H9 (cell line): ENCODE measurements at regions not wholly inside any gene's neighbourhood (a gene's known extent, or its start where the extent isn't known, plus 50 kb on each side); places are given as distances from the start of the nearest gene placed in this dataset.

Experiments
- DNase-seq: peaks from one replicate; pipeline ENCODE4 v3.0.0-alpha.2; 2017
- H2AFZ ChIP-seq: one replicate; pipeline ENCODE4 v1.6.1; 2013; ENCODE audit warnings: mild to moderate bottlenecking, low read length, control low read depth, moderate library complexity
- H2AK5ac ChIP-seq: 2 replicates; pipeline ENCODE4 v1.6.1; 2013; ENCODE audit warnings: low read length, control low read depth, mixed read lengths; ENCODE audit not compliant: insufficient read length
- H2BK120ac ChIP-seq: one replicate; pipeline ENCODE4 v1.6.1; 2013; ENCODE audit warnings: low read depth, mild to moderate bottlenecking, low read length, control low read depth, inconsistent platforms; ENCODE audit not compliant: poor library complexity, severe bottlenecking
- H2BK12ac ChIP-seq: 2 replicates; pipeline ENCODE4 v1.6.1; 2013; ENCODE audit warnings: low read length, control low read depth, mixed read lengths, low read depth; ENCODE audit not compliant: insufficient read length
- H2BK15ac ChIP-seq: 2 replicates; pipeline ENCODE4 v1.6.1; 2013; ENCODE audit warnings: low read depth, low read length, control low read depth
- H2BK20ac ChIP-seq: one replicate; pipeline ENCODE4 v1.6.1; 2013; ENCODE audit warnings: low read depth, mild to moderate bottlenecking, low read length, control low read depth, inconsistent platforms; ENCODE audit not compliant: poor library complexity, severe bottlenecking
- H2BK5ac ChIP-seq: 2 replicates; pipeline ENCODE4 v1.6.1; 2013; ENCODE audit warnings: low read length, control low read depth, mixed read lengths; ENCODE audit not compliant: insufficient read length
- H3K14ac ChIP-seq: 2 replicates; pipeline ENCODE4 v1.6.1; 2013; ENCODE audit warnings: low read length, control low read depth; ENCODE audit not compliant: insufficient read depth
- H3K18ac ChIP-seq: 2 replicates; pipeline ENCODE4 v1.6.1; 2013; ENCODE audit warnings: low read depth, mild to moderate bottlenecking, mixed read lengths, low read length, control low read depth; ENCODE audit not compliant: insufficient read length
- H3K23ac ChIP-seq: 2 replicates; pipeline ENCODE4 v1.6.1; 2013; ENCODE audit warnings: low read length, control low read depth, mixed read lengths, low read depth; ENCODE audit not compliant: insufficient read length
- H3K23me2 ChIP-seq: 2 replicates; pipeline ENCODE4 v1.6.1; 2013; ENCODE audit warnings: low read depth, mild to moderate bottlenecking, mixed read lengths, low read length, control low read depth; ENCODE audit not compliant: insufficient read length, poor library complexity, severe bottlenecking
- H3K27ac ChIP-seq: 2 replicates; pipeline ENCODE4 v1.5.1; 2013; ENCODE audit warnings: low read length, control low read depth, mixed read lengths, low read depth; ENCODE audit not compliant: insufficient read length
- H3K27me3 ChIP-seq: 2 replicates; pipeline ENCODE4 v1.6.1; 2013; ENCODE audit warnings: low read length, control low read depth, inconsistent platforms; ENCODE audit not compliant: insufficient read depth
- H3K4ac ChIP-seq: 2 replicates; pipeline ENCODE4 v1.6.1; 2013; ENCODE audit warnings: low read depth, mild to moderate bottlenecking, control low read depth, inconsistent platforms, low read length, moderate library complexity
- H3K4me1 ChIP-seq: 2 replicates; pipeline ENCODE4 v1.6.1; 2013; ENCODE audit warnings: low read length, control low read depth, inconsistent platforms; ENCODE audit not compliant: insufficient read depth
- H3K4me2 ChIP-seq: 2 replicates; pipeline ENCODE4 v1.6.1; 2013; ENCODE audit warnings: low read length, control low read depth, mixed read lengths; ENCODE audit not compliant: insufficient read length, insufficient read depth
- H3K56ac ChIP-seq: 2 replicates; pipeline ENCODE4 v1.6.1; 2013; ENCODE audit warnings: low read depth, mild to moderate bottlenecking, mixed read lengths, low read length, control low read depth; ENCODE audit not compliant: insufficient read length
- H3K79me1 ChIP-seq: 2 replicates; pipeline ENCODE4 v1.6.1; 2013; ENCODE audit warnings: low read depth, mild to moderate bottlenecking, moderate library complexity, low read length, control low read depth, inconsistent platforms; ENCODE audit not compliant: insufficient read depth, poor library complexity, severe bottlenecking
- H3K79me2 ChIP-seq: 2 replicates; pipeline ENCODE4 v1.6.1; 2013; ENCODE audit warnings: low read length, control low read depth, inconsistent platforms; ENCODE audit not compliant: insufficient read depth
- H3K9ac ChIP-seq: 2 replicates; pipeline ENCODE4 v1.6.1; 2013; ENCODE audit warnings: low read length, control low read depth, mixed read lengths; ENCODE audit not compliant: insufficient read length; ENCODE audit errors: extremely low read depth
- H3K9me3 ChIP-seq: one replicate; pipeline ENCODE4 v1.6.1; 2013; ENCODE audit warnings: low read depth, low read length, inconsistent platforms; ENCODE audit not compliant: control insufficient read depth
- H3T11ph ChIP-seq: one replicate; pipeline ENCODE4 v1.6.1; 2013; ENCODE audit warnings: mild to moderate bottlenecking, low read length, control low read depth, inconsistent platforms
- H4K20me1 ChIP-seq: one replicate; pipeline ENCODE4 v1.6.1; 2013; ENCODE audit not compliant: control insufficient read depth, insufficient read length, insufficient read depth
- H4K5ac ChIP-seq: 2 replicates; pipeline ENCODE4 v1.6.1; 2013; ENCODE audit warnings: low read depth, mild to moderate bottlenecking, mixed read lengths, low read length, control low read depth; ENCODE audit not compliant: insufficient read length
- H4K8ac ChIP-seq: replicated peaks from 2 replicates; pipeline ENCODE4 v1.6.1; 2013; ENCODE audit warnings: low read length, control low read depth, mixed read lengths, low read depth; ENCODE audit not compliant: insufficient read length
- H4K91ac ChIP-seq: 2 replicates; pipeline ENCODE4 v1.6.1; 2013; ENCODE audit warnings: low read depth, mild to moderate bottlenecking, moderate library complexity, mixed read lengths, low read length, control low read depth; ENCODE audit not compliant: insufficient read length
- H3K27ac Mint-ChIP-seq, 3 experiments: 2 replicates in 2 of 3; 3 replicates in 1 of 3; pipeline ENCODE4 v1.8.0; 2020 to 2021; ENCODE audit warnings: mixed read lengths in 3 of 3, mild to moderate bottlenecking in 1 of 3, moderate library complexity in 1 of 3
- H3K27me3 Mint-ChIP-seq: 2 replicates; pipeline ENCODE4 v1.8.0; 2021; ENCODE audit warnings: low read depth, mild to moderate bottlenecking, moderate library complexity, mixed read lengths
- H3K36me3 Mint-ChIP-seq, 3 experiments: 2 replicates in 2 of 3; 3 replicates in 1 of 3; pipeline ENCODE4 v1.8.0; 2020 to 2021; ENCODE audit warnings: low read depth in 3 of 3, mixed read lengths in 3 of 3; ENCODE audit not compliant: insufficient read depth in 1 of 3
- H3K4me1 Mint-ChIP-seq, 2 experiments: 2 replicates each; pipeline ENCODE4 v1.8.0; 2020; ENCODE audit warnings: mixed read lengths in 2 of 2
- H3K4me3 Mint-ChIP-seq, 2 experiments: 2 replicates in 1 of 2; 3 replicates in 1 of 2; pipeline ENCODE4 v1.8.0; 2020 to 2021; ENCODE audit warnings: mild to moderate bottlenecking in 2 of 2, mixed read lengths in 2 of 2, moderate library complexity in 1 of 2
- H3K9me3 Mint-ChIP-seq, 2 experiments: 2 replicates in 1 of 2; 3 replicates in 1 of 2; pipeline ENCODE4 v1.8.0; 2020; ENCODE audit warnings: mild to moderate bottlenecking in 2 of 2, mixed read lengths in 2 of 2, moderate library complexity in 1 of 2
- WGBS: extraction: QIAGEN DNeasy Blood & Tissue Kit; methylation state at CpG from one replicate; pipeline ENCODE4 v1.1.7; 2013; ENCODE audit warnings: missing lambda C conversion rate, low lambda C conversion rate, mixed read lengths; ENCODE audit not compliant: insufficient read length; ENCODE audit errors: extremely low coverage; 5-methylcytosine and 5-hydroxymethylcytosine counted together
- TF ChIP-seq, protein P1 (sequence below): fragments of 200-600 bp; sonication (generic); conservative IDR thresholded peaks from 3 replicates; pipeline ENCODE4 v1.8.0; 2021; ENCODE audit warnings: antibody characterized with exemption, mild to moderate bottlenecking

DNA sequence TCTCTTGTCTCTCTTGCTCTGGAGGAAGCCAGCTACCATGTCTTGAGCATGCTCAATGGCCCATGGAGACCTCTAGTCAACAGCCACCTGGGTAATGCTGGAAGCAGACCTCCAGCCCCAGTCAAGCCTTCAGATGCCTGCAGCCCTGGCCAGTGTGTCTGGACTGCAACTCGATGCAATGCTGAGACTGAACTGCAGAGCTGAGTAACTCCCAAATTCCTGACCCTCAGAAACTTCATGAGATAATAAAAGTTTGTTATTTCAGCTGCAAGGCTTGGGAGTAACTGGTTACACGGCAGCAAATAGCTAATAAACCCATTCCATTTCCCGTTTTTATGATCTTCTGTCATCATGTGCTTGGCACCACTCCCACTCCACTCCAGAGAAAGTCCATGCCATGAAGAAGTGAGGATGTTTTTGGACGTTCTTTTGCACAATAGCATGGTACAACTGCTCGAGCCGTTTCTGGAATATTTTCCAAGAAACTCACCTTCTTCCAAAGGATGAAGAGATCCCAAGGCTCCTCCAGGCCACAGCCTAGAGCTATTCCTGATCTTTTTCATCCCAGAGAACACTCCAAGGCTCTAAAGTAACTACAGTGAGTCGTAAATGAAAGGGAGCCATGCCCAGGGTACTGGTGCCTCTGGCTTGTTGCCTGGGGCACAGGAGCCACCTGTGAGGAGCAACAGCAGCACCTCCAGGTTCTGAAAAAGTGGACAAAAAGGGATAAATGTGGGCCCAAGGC lies 72.0 kb upstream of the KLF13 start:
- H3K4me3 Mint-ChIP-seq, result no peak overlapping the region
- H4K5ac ChIP-seq, result no peak overlapping the region

More for the DNA sequence above, 72.0 kb upstream of the KLF13 start:
- no peak overlapping the region for H2BK15ac ChIP-seq
- no peak overlapping the region for H2BK20ac ChIP-seq
- H3K27ac ChIP-seq, result no peak overlapping the region
- no peak overlapping the region for H4K8ac ChIP-seq
- no peak overlapping the region for H2BK120ac ChIP-seq
- H3K14ac ChIP-seq, result no peak overlapping the region
- H3K9me3 ChIP-seq, result no peaks in the 10 kb centered on the region
- H2AK5ac ChIP-seq, result no peak overlapping the region
- no peak overlapping the region for H3K18ac ChIP-seq
- H3K4me2 ChIP-seq, result no peak overlapping the region
- Mint-ChIP-seq H3K27me3 (peaks cover 13% of the 10 kb centered on the region), H3K4me1 (0 out of 4 replicates have a peak, but pooled peaks cover 0 to 4% of the 10 kb centered on the region in 2 experiments), H3K36me3 (no peaks in the 10 kb centered on the region), H3K9me3 (peaks cover 0 to 5% of the 10 kb centered on the region in 2 experiments; a peak in 1 of 5 replicates), H3K27ac (peak overlapping the region in 1 of 3 experiments; percentile 81; a peak in 1 of 7 replicates)
- H3K4me1 ChIP-seq, result no peaks in the 10 kb centered on the region
- H4K91ac ChIP-seq, result no peak overlapping the region
- no peak overlapping the region for H3K9ac ChIP-seq
- no peak overlapping the region for H2AFZ ChIP-seq
- DNase-seq, result no peak
- H3K79me1 ChIP-seq, result no peaks in the 10 kb centered on the region
- H3K23ac ChIP-seq, result no peak overlapping the region
- TF ChIP-seq, protein P1, sequence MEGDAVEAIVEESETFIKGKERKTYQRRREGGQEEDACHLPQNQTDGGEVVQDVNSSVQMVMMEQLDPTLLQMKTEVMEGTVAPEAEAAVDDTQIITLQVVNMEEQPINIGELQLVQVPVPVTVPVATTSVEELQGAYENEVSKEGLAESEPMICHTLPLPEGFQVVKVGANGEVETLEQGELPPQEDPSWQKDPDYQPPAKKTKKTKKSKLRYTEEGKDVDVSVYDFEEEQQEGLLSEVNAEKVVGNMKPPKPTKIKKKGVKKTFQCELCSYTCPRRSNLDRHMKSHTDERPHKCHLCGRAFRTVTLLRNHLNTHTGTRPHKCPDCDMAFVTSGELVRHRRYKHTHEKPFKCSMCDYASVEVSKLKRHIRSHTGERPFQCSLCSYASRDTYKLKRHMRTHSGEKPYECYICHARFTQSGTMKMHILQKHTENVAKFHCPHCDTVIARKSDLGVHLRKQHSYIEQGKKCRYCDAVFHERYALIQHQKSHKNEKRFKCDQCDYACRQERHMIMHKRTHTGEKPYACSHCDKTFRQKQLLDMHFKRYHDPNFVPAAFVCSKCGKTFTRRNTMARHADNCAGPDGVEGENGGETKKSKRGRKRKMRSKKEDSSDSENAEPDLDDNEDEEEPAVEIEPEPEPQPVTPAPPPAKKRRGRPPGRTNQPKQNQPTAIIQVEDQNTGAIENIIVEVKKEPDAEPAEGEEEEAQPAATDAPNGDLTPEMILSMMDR, result no peak
- H3K23me2 ChIP-seq, result no peaks in the 10 kb centered on the region
- WGBS, result no CpG with 5 or more reads among the region's 7 CpGs
- no peaks in the 10 kb centered on the region for H3K79me2 ChIP-seq
- no peak overlapping the region for H2BK12ac ChIP-seq
- H2BK5ac ChIP-seq, result no peak overlapping the region
- H3K4ac ChIP-seq, result no peak overlapping the region
- H4K20me1 ChIP-seq, result no peaks in the 10 kb centered on the region
- no peak overlapping the region for H3K56ac ChIP-seq
- H3T11ph ChIP-seq, result no peak overlapping the region
- no peaks in the 10 kb centered on the region for H3K27me3 ChIP-seq
